Neural cell (in vitro differentiated cells): ENCODE measurements at regions not wholly inside any gene's neighbourhood (a gene's known extent, or its start where the extent isn't known, plus 50 kb on each side); places are given as distances from the start of the nearest gene placed in this dataset.

Experiments used
- H2AFZ ChIP-seq: fragments of 200-600, 300-800 bp; sonication (generic), shearing (Covaris generic); 2 replicates; pipeline ENCODE4 v1.6.0; 2014; ENCODE audit warnings: low read depth, mild to moderate bottlenecking, antibody characterized with exemption, low read length, moderate library complexity
- H3F3A ChIP-seq: fragments of 200-600 bp; shearing (Covaris generic); 2 replicates; pipeline ENCODE4 v1.6.1; 2016; ENCODE audit warnings: mild to moderate bottlenecking, moderate library complexity, mixed read lengths, antibody characterized with exemption, low read length; ENCODE audit not compliant: insufficient read depth, poor library complexity, severe bottlenecking
- H3K27ac ChIP-seq: fragments of 200-600, 300-800 bp; sonication (generic), shearing (Covaris generic); 2 replicates; pipeline ENCODE4 v1.5.1; 2014; ENCODE audit warnings: mild to moderate bottlenecking, low read length, moderate library complexity
- H3K27me3 ChIP-seq: fragments of 300-800, 200-600 bp; sonication (generic), shearing (Covaris generic); 2 replicates; pipeline ENCODE4 v1.6.0; 2014; ENCODE audit warnings: mild to moderate bottlenecking, low read depth, low read length, moderate library complexity; ENCODE audit not compliant: insufficient read depth
- H3K36me3 ChIP-seq: fragments of 300-800, 200-600 bp; sonication (generic), shearing (Covaris generic); 2 replicates; pipeline ENCODE4 v1.5.1; 2014; ENCODE audit warnings: mild to moderate bottlenecking, antibody characterized with exemption, low read length, moderate library complexity; ENCODE audit not compliant: insufficient read depth
- H3K4me2 ChIP-seq: fragments of 300-800, 200-600 bp; sonication (generic), shearing (Covaris generic); 2 replicates; pipeline ENCODE4 v1.6.0; 2014; ENCODE audit warnings: mild to moderate bottlenecking, low read length
- H3K4me3 ChIP-seq: fragments of 300-800, 200-600 bp; sonication (generic), shearing (Covaris generic); 2 replicates; pipeline ENCODE4 v1.5.1; 2014; ENCODE audit warnings: mild to moderate bottlenecking, low read length, moderate library complexity
- H3K79me2 ChIP-seq: fragments of 200-600 bp; shearing (Covaris generic); replicated peaks from 2 replicates; pipeline ENCODE4 v1.6.0; 2014; ENCODE audit warnings: mild to moderate bottlenecking, low read length, moderate library complexity; ENCODE audit not compliant: insufficient read depth
- H3K9ac ChIP-seq: fragments of 300-800, 200-600 bp; sonication (generic), shearing (Covaris generic); 2 replicates; pipeline ENCODE4 v1.6.1; 2016; ENCODE audit warnings: mild to moderate bottlenecking, low read length, mixed read lengths
- H3K9me2 ChIP-seq: fragments of 200-600 bp; shearing (Covaris generic); 2 replicates; pipeline ENCODE4 v1.6.1; 2016; ENCODE audit warnings: mild to moderate bottlenecking, low read length, mixed read lengths; ENCODE audit not compliant: insufficient read depth
- H3K9me3 ChIP-seq: fragments of 200-600, 300-800 bp; sonication (generic), shearing (Covaris generic); 2 replicates; pipeline ENCODE4 v1.6.1; 2016; ENCODE audit warnings: mild to moderate bottlenecking, mixed run types, low read length, moderate library complexity, mixed read lengths
- H4K20me1 ChIP-seq: fragments of 200-600 bp; shearing (Covaris generic); 2 replicates; pipeline ENCODE4 v1.6.1; 2016; ENCODE audit warnings: mild to moderate bottlenecking, mixed run types; ENCODE audit not compliant: insufficient read depth
- EP300 ChIP-seq: fragments of 450-650 bp; conservative IDR thresholded peaks from 2 replicates; pipeline ENCODE4 v1.6.1; 2014; ENCODE audit warnings: antibody characterized with exemption, mild to moderate bottlenecking, moderate library complexity; ENCODE audit not compliant: poor library complexity, severe bottlenecking
- EZH2 ChIP-seq: fragments of 200-600, 300-800 bp; shearing (Covaris generic), sonication (generic); IDR thresholded peaks from 2 replicates; pipeline ENCODE4 v1.6.1; 2014; ENCODE audit warnings: antibody characterized with exemption, low read length, borderline replicate concordance, mild to moderate bottlenecking; ENCODE audit not compliant: insufficient read depth, poor library complexity, severe bottlenecking
- MXI1 ChIP-seq: fragments of 450-650 bp; conservative IDR thresholded peaks from 2 replicates; pipeline ENCODE4 v1.6.1; 2014; ENCODE audit warnings: antibody characterized with exemption, mild to moderate bottlenecking; ENCODE audit not compliant: poor library complexity, severe bottlenecking
- POLR2AphosphoS5 ChIP-seq: IDR thresholded peaks from 2 replicates; pipeline ENCODE4 v1.6.1; 2012
- RAD21 ChIP-seq: fragments of 450-650 bp; conservative IDR thresholded peaks from 2 replicates; pipeline ENCODE4 v1.6.1; 2014; ENCODE audit warnings: antibody characterized with exemption, mild to moderate bottlenecking, moderate library complexity
- REST ChIP-seq: IDR thresholded peaks from 2 replicates; pipeline ENCODE4 v1.6.1; 2012; ENCODE audit warnings: borderline replicate concordance
- SMC3 ChIP-seq: fragments of 450-650 bp; conservative IDR thresholded peaks from 2 replicates; pipeline ENCODE4 v1.6.1; 2014; ENCODE audit warnings: antibody characterized with exemption, mild to moderate bottlenecking, moderate library complexity; ENCODE audit not compliant: poor library complexity
- TAF1 ChIP-seq: IDR thresholded peaks from 2 replicates; pipeline ENCODE4 v1.6.1; 2012; ENCODE audit warnings: low read depth
- TF ChIP-seq, protein P1 (sequence below): fragments of 450-650 bp; IDR thresholded peaks from 2 replicates; pipeline ENCODE4 v1.5.1; 2014; ENCODE audit warnings: antibody characterized with exemption, mild to moderate bottlenecking, moderate library complexity; ENCODE audit not compliant: poor library complexity, severe bottlenecking

DNA sequence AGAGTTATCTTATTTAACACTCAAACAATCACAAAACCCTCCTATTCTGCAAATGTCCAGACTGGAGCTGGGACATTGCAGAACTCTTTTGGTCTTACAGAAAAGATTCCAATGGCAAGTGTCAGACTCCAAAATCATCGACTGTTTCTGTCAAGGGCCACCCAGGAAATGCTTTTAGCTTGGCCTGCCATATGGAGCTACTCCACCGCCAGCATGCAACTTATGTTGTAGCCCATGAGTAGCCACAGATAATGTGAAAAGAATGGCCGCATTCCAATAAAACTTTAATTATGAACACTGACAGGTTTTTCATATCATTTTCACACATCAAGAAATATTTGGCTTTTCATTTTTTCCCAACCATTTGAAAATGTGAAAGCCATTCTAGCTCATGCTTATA is 57.5 kb downstream of the SYNE3 start:
- Histone ChIP-seq H3F3A (no peaks in the 10 kb centered on the region), H3K4me2 (no peak overlapping the region), H3K36me3 (no peaks in the 10 kb centered on the region), H3K9ac (no peak overlapping the region), H3K79me2 (no peaks in the 10 kb centered on the region), H3K9me3 (no peaks in the 10 kb centered on the region), H3K9me2 (no peaks in the 10 kb centered on the region), H3K27me3 (no peaks in the 10 kb centered on the region), H3K4me3 (no peak overlapping the region), H4K20me1 (no peaks in the 10 kb centered on the region), H3K27ac (no peak overlapping the region), H2AFZ (no peak overlapping the region)
- TF ChIP-seq POLR2AphosphoS5: no peak
- no peak for TF ChIP-seq REST
- no peak for TF ChIP-seq MXI1
- TF ChIP-seq TAF1: no peak
- TF ChIP-seq EP300: no peak
- TF ChIP-seq RAD21: no peak
- TF ChIP-seq SMC3: no peak
- TF ChIP-seq EZH2: no peak
- TF ChIP-seq, protein P1, sequence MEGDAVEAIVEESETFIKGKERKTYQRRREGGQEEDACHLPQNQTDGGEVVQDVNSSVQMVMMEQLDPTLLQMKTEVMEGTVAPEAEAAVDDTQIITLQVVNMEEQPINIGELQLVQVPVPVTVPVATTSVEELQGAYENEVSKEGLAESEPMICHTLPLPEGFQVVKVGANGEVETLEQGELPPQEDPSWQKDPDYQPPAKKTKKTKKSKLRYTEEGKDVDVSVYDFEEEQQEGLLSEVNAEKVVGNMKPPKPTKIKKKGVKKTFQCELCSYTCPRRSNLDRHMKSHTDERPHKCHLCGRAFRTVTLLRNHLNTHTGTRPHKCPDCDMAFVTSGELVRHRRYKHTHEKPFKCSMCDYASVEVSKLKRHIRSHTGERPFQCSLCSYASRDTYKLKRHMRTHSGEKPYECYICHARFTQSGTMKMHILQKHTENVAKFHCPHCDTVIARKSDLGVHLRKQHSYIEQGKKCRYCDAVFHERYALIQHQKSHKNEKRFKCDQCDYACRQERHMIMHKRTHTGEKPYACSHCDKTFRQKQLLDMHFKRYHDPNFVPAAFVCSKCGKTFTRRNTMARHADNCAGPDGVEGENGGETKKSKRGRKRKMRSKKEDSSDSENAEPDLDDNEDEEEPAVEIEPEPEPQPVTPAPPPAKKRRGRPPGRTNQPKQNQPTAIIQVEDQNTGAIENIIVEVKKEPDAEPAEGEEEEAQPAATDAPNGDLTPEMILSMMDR: no peak

DNA sequence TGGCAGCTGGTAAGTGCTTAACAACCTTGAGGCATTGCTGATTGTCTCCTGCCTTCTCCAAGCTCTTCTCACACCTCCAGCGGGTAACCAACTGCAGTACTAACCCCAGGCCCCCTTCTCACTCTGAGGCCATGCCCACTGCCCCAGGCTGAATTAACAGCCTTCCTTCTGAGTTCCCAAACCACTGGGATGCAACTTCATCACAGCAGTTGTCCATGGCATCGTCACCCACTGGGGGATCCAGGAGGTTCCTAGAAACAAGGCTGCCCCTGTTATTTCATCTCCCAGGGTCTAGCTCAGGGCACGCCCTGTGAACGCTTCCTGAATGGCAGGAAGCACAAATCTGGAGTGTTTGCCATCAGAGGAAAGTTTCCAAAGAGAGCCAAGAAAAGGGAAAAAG is 58.0 kb downstream of the SYNE3 start:
- no peaks in the 10 kb centered on the region for H3F3A ChIP-seq
- TF ChIP-seq TAF1: no peak
- no peak for TF ChIP-seq RAD21
- no peak for TF ChIP-seq EP300
- TF ChIP-seq MXI1: no peak
- TF ChIP-seq EZH2: no peak
- no peak for TF ChIP-seq POLR2AphosphoS5
- no peak for TF ChIP-seq REST
- TF ChIP-seq, protein P1: no peak
- no peak for TF ChIP-seq SMC3
- H3K4me3 ChIP-seq: no peak overlapping the region
- H2AFZ ChIP-seq: no peak overlapping the region
- no peaks in the 10 kb centered on the region for H3K27me3 ChIP-seq
- H4K20me1 ChIP-seq: no peaks in the 10 kb centered on the region
- no peak overlapping the region for H3K27ac ChIP-seq
- no peaks in the 10 kb centered on the region for H3K36me3 ChIP-seq
- H3K4me2 ChIP-seq: no peak overlapping the region
- H3K9ac ChIP-seq: no peak overlapping the region
- H3K9me2 ChIP-seq: no peaks in the 10 kb centered on the region
- H3K9me3 ChIP-seq: no peaks in the 10 kb centered on the region
- H3K79me2 ChIP-seq: no peaks in the 10 kb centered on the region
